GM12874 (cell line): ENCODE measurements at regions not wholly inside any gene's neighbourhood (a gene's known extent, or its start where the extent isn't known, plus 50 kb on each side); places are given as distances from the start of the nearest gene placed in this dataset.

Experiments
- TF ChIP-seq, protein P1 (sequence below): IDR thresholded peaks from 2 replicates; pipeline ENCODE4 v1.5.1; 2011; ENCODE audit warnings: low read depth, mild to moderate bottlenecking, control low read depth, low read length, moderate library complexity; ENCODE audit not compliant: insufficient read depth

DNA sequence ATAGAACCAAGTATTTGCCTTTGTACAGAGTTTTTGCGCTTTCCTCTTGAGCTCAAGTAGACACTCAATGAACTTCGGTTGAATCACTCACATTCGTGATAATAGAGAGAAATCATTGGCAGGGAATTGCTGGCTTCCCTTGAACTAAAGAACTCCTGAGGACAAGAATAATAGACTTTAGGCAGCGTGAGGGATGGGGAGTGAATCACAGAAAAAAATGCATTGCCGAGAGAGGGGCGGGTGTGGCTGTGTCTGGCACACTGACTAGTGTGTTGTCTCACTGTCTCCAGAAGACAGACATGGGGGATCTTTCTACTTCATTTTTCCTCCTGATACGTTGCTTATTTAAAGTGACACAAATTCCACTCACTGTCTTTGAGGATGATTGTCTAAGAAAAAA, 805.2 kb downstream of the BCL11B start:
- TF ChIP-seq, protein P1, sequence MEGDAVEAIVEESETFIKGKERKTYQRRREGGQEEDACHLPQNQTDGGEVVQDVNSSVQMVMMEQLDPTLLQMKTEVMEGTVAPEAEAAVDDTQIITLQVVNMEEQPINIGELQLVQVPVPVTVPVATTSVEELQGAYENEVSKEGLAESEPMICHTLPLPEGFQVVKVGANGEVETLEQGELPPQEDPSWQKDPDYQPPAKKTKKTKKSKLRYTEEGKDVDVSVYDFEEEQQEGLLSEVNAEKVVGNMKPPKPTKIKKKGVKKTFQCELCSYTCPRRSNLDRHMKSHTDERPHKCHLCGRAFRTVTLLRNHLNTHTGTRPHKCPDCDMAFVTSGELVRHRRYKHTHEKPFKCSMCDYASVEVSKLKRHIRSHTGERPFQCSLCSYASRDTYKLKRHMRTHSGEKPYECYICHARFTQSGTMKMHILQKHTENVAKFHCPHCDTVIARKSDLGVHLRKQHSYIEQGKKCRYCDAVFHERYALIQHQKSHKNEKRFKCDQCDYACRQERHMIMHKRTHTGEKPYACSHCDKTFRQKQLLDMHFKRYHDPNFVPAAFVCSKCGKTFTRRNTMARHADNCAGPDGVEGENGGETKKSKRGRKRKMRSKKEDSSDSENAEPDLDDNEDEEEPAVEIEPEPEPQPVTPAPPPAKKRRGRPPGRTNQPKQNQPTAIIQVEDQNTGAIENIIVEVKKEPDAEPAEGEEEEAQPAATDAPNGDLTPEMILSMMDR: no peak

DNA sequence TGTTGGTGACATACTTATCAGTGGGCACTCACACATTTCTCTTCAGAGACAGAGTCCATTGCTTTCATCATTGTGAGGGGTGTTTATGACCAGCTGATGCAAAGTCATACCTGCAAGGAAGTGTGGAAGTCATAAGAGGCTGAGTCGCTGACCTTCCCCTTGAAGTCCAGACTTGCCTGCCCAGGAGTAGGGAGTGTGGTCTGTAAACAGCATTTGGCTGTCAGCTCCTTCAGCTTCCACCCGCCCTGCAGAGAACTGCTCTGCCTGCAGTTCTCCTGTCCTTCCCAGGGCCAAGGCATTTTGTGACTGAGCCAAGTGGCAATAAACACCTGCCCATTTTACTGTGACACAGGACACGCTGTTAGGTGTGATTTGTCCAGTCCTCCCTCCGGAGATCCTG, 801.3 kb downstream of the BCL11B start:
- TF ChIP-seq, protein P1: no peak

DNA sequence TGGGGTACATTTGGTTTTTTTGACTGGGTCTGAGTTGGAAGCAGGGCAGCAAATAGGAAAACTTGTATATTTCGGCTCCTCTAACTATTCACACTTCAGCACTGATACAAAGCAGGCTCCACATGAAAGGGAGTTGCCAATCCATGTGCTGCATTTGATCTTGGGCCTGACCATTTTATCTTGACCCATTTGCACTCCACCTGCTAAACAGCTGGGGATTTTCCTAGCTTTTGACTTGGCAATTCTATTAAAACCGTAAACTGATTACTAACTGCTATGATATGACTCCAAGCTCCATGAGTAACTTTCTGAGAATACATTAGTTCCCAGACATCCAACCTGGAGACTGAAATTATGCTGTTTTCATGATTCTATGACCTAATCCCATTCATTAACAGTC, 797.1 kb downstream of the BCL11B start:
- TF ChIP-seq, protein P1: no peak

GRCh38 chr14:98477935-98478334, 794.1 kb downstream of the BCL11B start:
- TF ChIP-seq, protein P1: no peak

DNA sequence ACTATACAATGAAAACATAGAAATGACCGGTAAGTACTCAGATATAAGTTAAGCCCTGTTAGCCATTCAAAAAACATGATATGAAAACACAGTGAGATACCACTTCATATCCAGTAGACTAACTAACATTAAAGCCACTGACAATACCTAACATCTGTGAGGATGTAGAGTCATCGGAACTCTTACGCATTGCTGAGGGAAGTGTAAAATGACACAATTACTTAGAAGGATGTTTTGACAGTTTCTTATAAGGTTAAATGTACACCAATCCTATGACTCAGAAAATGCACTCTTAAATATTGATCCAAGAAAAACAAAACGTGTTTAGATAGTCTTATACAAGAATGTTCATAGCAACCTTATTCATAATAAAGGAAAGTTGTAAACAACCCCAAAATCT, 782.9 kb downstream of the BCL11B start:
- TF ChIP-seq, protein P1: no peak

DNA sequence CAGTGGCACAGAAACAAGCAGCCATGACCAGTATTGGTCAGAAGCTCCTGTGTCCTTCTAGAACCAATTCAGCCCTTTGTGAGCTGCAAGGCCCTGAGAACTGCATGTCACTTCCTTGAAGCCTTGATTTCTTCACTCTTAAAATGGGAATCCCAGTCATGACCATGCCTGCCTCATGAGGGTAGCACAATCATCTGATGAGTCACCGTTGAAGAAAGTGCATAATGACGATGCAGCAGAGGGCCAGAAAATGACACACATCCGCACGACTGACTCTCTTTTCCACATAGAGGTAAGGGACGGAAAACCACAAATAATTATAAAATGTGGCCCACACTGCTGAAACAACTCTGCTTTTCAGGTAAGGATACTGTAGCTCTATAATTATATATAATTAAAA, 777.4 kb downstream of the BCL11B start:
- TF ChIP-seq, protein P1: no peak

GRCh38 chr14:98498019-98498885, 773.7 kb downstream of the BCL11B start:
- TF ChIP-seq, protein P1: no peak
